Uterus (tissue), 2 donors: ENCODE measurements at regions not wholly inside any gene's neighbourhood (a gene's known extent, or its start where the extent isn't known, plus 50 kb on each side); places are given as distances from the start of the nearest gene placed in this dataset.

Experiments
- CTCF ChIP-seq, 4 experiments: fragments of 200-600 bp in 2 of 4; fragments of 450-650 bp in 2 of 4; sonication (generic) in 2 of 4; IDR thresholded peaks; one replicate each; pipeline ENCODE4 v1.5.1; 2016 to 2019; ENCODE audit warnings: antibody characterized with exemption in 4 of 4, mild to moderate bottlenecking in 2 of 4, moderate library complexity in 1 of 4
- POLR2A ChIP-seq, 2 donors: fragments of 450-650 bp; IDR thresholded peaks; one replicate each; pipeline ENCODE4 v1.6.1; 2016; ENCODE audit warnings: antibody characterized with exemption in 2 of 2, mild to moderate bottlenecking in 1 of 2, moderate library complexity in 1 of 2

- no peak for TF ChIP-seq POLR2A (IDR thresholded peaks at IDR 0.05)
- no peak for TF ChIP-seq CTCF (IDR thresholded peaks at IDR 0.05)
These were observed 470.9 kb downstream of the CCER1 start for GRCh38 chr12:90484094-90484493.
